MCF 10A (cell line): ENCODE measurements at regions not wholly inside any gene's neighbourhood (a gene's known extent, or its start where the extent isn't known, plus 50 kb on each side); places are given as distances from the start of the nearest gene placed in this dataset.
A peak's percentile ranks its signal among the peaks of the same experiment; 100 is the strongest.

ENCODE experiments used
- BruUV-seq: library from RNA; stranded (reverse); fragments of 400-500 nt; replicated peaks from 2 replicates; lab custom pipeline; 2021; lab: Mats Ljungman, UMichigan
- CTCF ChIA-PET: fragments of 300-600 bp; sonication (Branson Sonifier 250); formaldehyde crosslinking; extraction: SDS; loops from one replicate; lab custom pipeline; 2021; ENCODE audit warnings: antibody characterized with exemption, inconsistent platforms; lab: Yijun Ruan, JAX
- POLR2A ChIA-PET: fragments of 300-600, 350-650 bp; sonication (Branson Sonifier 250); formaldehyde crosslinking; extraction: SDS; loops from one replicate; lab custom pipeline; 2020; ENCODE audit warnings: antibody characterized with exemption, inconsistent platforms; lab: Yijun Ruan, JAX
- DNase-seq: peaks from one replicate; pipeline ENCODE4 v3.0.0-alpha.2; 2018; ENCODE audit not compliant: unreplicated experiment
- H3K27ac Mint-ChIP-seq: one replicate; pipeline ENCODE4 v1.8.0; 2022; ENCODE audit warnings: mild to moderate bottlenecking, low read depth, mixed read lengths; ENCODE audit not compliant: unreplicated experiment
- H3K27me3 Mint-ChIP-seq: one replicate; pipeline ENCODE4 v1.8.0; 2022; ENCODE audit warnings: mixed read lengths; ENCODE audit not compliant: insufficient read depth, unreplicated experiment
- H3K36me3 Mint-ChIP-seq: one replicate; pipeline ENCODE4 v1.8.0; 2022; ENCODE audit warnings: mild to moderate bottlenecking, moderate library complexity, mixed read lengths; ENCODE audit not compliant: insufficient read depth, unreplicated experiment
- H3K4me1 Mint-ChIP-seq: one replicate; pipeline ENCODE4 v1.8.0; 2022; ENCODE audit warnings: mixed read lengths; ENCODE audit not compliant: insufficient read depth, unreplicated experiment
- H3K4me3 Mint-ChIP-seq: one replicate; pipeline ENCODE4 v1.8.0; 2022; ENCODE audit warnings: mild to moderate bottlenecking, moderate library complexity, mixed read lengths; ENCODE audit not compliant: unreplicated experiment
- H3K9me3 Mint-ChIP-seq: one replicate; pipeline ENCODE4 v1.8.0; 2022; ENCODE audit warnings: mixed read lengths; ENCODE audit not compliant: unreplicated experiment
- intact Hi-C: fragments of 100-400 bp; cut with micrococcal nuclease; formaldehyde crosslinking; loops from 2 replicates; pipeline ENCODE4 v1.14.1; 2022
- TF ChIP-seq, protein P1 (sequence below): fragments of 200-600 bp; IDR thresholded peaks from one replicate; pipeline ENCODE4 v1.8.0; 2022; ENCODE audit warnings: antibody characterized with exemption, mild to moderate bottlenecking; ENCODE audit not compliant: unreplicated experiment

GRCh38 chr4:64489628-64490027, 80.4 kb upstream of the TECRL start:
- Mint-ChIP-seq H3K4me1 (peaks cover 15% of the 10 kb centered on the region), H3K9me3 (peaks cover 5% of the 10 kb centered on the region), H3K4me3 (no peak overlapping the region), H3K36me3 (no peaks in the 10 kb centered on the region), H3K27ac (peak overlapping the region; percentile 52), H3K27me3 (no peaks in the 10 kb centered on the region)
- TF ChIP-seq, protein P1, sequence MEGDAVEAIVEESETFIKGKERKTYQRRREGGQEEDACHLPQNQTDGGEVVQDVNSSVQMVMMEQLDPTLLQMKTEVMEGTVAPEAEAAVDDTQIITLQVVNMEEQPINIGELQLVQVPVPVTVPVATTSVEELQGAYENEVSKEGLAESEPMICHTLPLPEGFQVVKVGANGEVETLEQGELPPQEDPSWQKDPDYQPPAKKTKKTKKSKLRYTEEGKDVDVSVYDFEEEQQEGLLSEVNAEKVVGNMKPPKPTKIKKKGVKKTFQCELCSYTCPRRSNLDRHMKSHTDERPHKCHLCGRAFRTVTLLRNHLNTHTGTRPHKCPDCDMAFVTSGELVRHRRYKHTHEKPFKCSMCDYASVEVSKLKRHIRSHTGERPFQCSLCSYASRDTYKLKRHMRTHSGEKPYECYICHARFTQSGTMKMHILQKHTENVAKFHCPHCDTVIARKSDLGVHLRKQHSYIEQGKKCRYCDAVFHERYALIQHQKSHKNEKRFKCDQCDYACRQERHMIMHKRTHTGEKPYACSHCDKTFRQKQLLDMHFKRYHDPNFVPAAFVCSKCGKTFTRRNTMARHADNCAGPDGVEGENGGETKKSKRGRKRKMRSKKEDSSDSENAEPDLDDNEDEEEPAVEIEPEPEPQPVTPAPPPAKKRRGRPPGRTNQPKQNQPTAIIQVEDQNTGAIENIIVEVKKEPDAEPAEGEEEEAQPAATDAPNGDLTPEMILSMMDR = no peak
- DNase-seq = no peak
- POLR2A ChIA-PET = no interaction called here
- intact Hi-C loops = no loop called here
- BruUV-seq = no TSS peak
- CTCF ChIA-PET = interaction anchor here (0.6 kb wide), 1 partner anchor 1881 kb away, joined by 4 read pairs; no protein-coding TSS in a partner anchor

DNA sequence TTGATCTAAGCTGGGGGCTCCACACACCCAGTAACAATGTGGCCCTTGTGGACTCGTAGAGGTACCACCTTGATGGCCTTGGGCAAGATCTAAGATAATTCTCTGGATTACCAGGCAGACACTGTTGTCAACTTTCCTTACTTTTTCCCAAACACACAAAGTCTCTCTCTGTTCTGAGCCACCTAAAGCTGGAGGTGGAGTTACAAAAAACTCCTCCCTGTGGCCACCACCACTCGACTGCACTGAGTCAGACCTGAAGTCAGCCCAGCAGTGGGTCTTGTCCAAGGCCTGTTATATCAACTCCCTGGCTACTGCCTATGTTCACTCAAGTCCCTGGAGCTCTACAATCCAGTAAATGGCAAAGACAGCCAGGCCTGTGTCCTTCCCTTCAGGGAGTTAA, 70.1 kb upstream of the TECRL start:
- ChIA-PET POLR2A (no interaction called here), CTCF (interaction anchor here (0.6 to 1.0 kb wide), 4 partner anchors 9 to 311 kb away, joined by 3 to 6 read pairs (median 3); no protein-coding TSS in a partner anchor)
- BruUV-seq = no TSS peak
- H3K4me1 Mint-ChIP-seq = no peaks in the 10 kb centered on the region
- intact Hi-C loops = no loop called here
- peaks cover 4% of the 10 kb centered on the region for H3K36me3 Mint-ChIP-seq
- no peak for DNase-seq
- H3K27ac Mint-ChIP-seq = no peak overlapping the region
- no peak overlapping the region for H3K4me3 Mint-ChIP-seq
- H3K9me3 Mint-ChIP-seq = no peaks in the 10 kb centered on the region
- H3K27me3 Mint-ChIP-seq = no peaks in the 10 kb centered on the region
- TF ChIP-seq, protein P1 = no peak

DNA sequence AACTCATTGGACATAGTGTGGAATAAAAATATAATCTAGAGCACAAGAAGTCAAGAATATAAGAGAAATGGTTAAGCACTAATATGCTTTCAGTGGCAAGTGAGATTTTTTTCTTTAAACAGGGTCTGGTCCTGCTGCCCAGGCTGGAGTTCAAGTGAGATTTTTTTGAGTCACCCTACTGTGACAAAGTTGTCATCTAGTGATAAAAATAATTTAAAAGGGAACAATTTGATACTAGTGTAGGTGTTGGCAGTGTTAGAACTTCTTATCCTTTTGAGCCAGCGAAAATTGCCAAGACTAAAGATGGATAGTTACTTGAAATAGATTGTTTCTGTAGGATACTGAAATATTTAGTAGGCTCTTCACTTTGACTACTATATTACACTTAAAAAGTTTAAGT, 67.9 kb upstream of the TECRL start:
- Mint-ChIP-seq H3K4me3 (no peak overlapping the region), H3K4me1 (no peaks in the 10 kb centered on the region), H3K27me3 (no peaks in the 10 kb centered on the region), H3K9me3 (no peaks in the 10 kb centered on the region), H3K36me3 (peaks cover 4% of the 10 kb centered on the region), H3K27ac (no peak overlapping the region)
- ChIA-PET POLR2A (no interaction called here), CTCF (no interaction called here)
- TF ChIP-seq, protein P1 = no peak
- no TSS peak for BruUV-seq
- no peak for DNase-seq
- intact Hi-C loops = no loop called here

DNA sequence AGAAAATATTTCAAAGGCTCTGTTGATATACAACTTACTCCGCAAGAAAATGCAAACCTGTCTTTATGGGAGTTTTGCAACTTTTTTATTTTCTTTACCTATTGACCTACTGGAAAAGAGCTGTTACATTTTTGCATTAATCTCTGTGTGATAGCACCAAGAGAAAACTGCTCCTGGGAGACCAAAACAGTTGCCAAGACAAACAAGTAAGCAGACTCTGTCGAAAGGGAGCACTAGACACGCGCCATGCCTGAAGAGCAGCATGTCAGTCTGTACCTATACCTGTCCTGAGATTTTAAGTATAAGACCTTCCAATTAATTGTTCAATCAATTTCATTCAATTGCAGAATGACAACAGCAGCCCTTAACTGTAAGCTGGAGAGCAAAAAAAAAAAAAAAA, 56.0 kb upstream of the TECRL start:
- Mint-ChIP-seq H3K9me3 (no peaks in the 10 kb centered on the region), H3K36me3 (no peaks in the 10 kb centered on the region), H3K27me3 (no peaks in the 10 kb centered on the region), H3K4me3 (no peak overlapping the region), H3K4me1 (peaks cover 5% of the 10 kb centered on the region), H3K27ac (no peak overlapping the region)
- peak; percentile 19 for DNase-seq
- ChIA-PET CTCF (interaction anchor here (0.6 kb wide), 1 partner anchor 120 kb away, joined by 3 read pairs; no protein-coding TSS in a partner anchor), POLR2A (no interaction called here)
- TF ChIP-seq, protein P1 = no peak
- no TSS peak for BruUV-seq
- intact Hi-C loops = no loop called here
